ENCODE measurements at regions not wholly inside any gene's neighbourhood (a gene's known extent, or its start where the extent isn't known, plus 50 kb on each side); places are given as distances from the start of the nearest gene placed in this dataset.

- DNase-seq (ENCODE audit: extremely low spot score): no peak
- ChIA-PET POLR2A (no interaction called here), CTCF (interaction anchor here (2.2 kb wide), 1 partner anchor 13 kb away, joined by 7 read pairs; no protein-coding TSS in a partner anchor)
- no peak for TF ChIP-seq CTCF (IDR thresholded peaks at IDR 0.05; ENCODE audit: control extremely low read depth, extremely low read depth, low read depth, missing control alignments)
These were observed 112.9 kb upstream of the IRS2 start for GRCh38 chr13:109899316-109899715.

DNA sequence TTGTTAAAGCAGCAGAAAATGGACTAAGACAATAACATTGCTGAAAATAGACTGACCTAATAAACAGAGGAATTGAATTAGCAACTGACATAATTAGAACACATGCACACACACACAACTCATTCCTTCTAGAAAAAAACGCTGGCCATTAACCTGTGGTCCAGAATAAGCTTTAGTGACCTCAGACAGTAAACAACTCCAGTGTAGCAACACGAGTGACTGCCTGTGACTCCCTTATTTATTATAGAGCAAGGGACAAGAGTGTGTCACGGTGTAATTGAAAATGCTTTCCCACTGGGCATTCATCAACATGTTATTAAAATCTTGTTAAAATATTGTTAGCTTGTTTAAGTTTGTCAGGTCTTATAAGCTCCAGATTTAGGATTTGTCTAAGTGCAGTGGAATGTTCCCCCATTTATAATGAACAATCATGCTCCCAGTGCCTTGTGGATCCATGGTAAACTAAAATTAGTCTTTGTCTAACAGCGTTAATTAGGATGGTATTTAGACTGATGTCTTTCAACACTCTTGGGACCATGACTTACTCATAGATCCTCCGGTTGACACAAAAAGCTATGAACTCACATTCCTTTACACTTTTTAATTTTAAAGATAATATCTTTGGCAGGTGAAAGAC lies 111.7 kb upstream of the IRS2 start:
- no peak for TF ChIP-seq CTCF (IDR thresholded peaks at IDR 0.05; ENCODE audit: control extremely low read depth, extremely low read depth, low read depth, missing control alignments)
- CTCF ChIA-PET: interaction anchor here (0.8 to 2.2 kb wide), 3 partner anchors 12 to 15 kb away, joined by 3 to 7 read pairs (median 3); no protein-coding TSS in a partner anchor
- DNase-seq (ENCODE audit: extremely low spot score): no peak
- POLR2A ChIA-PET: no interaction called here

DNA sequence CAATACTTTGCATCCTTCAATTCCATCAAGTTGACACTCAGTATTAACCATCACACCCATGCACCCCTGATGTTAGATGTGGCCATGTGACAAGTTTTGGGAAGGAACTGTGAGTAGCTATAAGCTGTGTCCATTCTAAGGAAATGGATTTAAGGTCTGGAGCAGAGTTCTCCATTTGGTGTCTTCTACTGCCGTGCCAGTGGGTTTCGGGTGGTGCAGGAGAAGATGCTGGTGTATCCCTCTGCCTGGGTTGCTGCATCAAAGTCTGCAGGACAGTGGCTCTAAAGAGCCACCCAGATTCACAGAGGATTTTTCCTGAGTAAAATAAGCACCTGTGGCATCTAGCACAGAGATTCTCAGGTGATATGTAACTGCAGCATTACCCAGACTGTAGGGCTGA lies 105.7 kb upstream of the IRS2 start:
- no peak for DNase-seq (ENCODE audit: extremely low spot score)
- CTCF ChIA-PET: no interaction called here
- POLR2A ChIA-PET: no interaction called here
- TF ChIP-seq CTCF (IDR thresholded peaks at IDR 0.05; ENCODE audit: control extremely low read depth, extremely low read depth, low read depth, missing control alignments): no peak

GRCh38 chr13:109885235-109885634 lies 98.9 kb upstream of the IRS2 start:
- POLR2A ChIA-PET: no interaction called here
- no peak for DNase-seq (ENCODE audit: extremely low spot score)
- TF ChIP-seq CTCF (IDR thresholded peaks at IDR 0.05; ENCODE audit: control extremely low read depth, extremely low read depth, low read depth, missing control alignments): no peak
- CTCF ChIA-PET: interaction anchor here (1.6 kb wide), 1 partner anchor 14 kb away, joined by 7 read pairs; no protein-coding TSS in a partner anchor

DNA sequence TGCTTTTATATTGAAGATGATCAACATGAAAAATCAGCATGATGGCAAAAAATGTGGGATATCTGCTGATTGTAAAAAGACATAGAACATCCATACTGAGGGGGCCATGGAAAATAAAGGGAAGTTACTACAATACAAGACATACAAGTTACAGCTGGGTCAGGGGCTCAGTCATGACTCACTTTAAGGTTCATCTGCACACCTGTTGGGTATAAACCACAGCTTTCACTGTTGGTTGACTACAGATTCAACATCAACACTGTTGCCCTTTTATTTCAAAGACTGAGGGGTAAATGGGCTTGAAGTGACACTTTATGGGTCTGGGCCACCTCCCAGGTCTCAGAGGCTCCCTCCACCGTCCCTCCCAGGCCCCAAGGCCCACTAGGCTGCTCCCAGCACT lies 98.1 kb upstream of the IRS2 start:
- CTCF ChIA-PET: no interaction called here
- no peak for DNase-seq (ENCODE audit: extremely low spot score)
- no peak for TF ChIP-seq CTCF (IDR thresholded peaks at IDR 0.05; ENCODE audit: control extremely low read depth, extremely low read depth, low read depth, missing control alignments)
- POLR2A ChIA-PET: no interaction called here

GRCh38 chr13:109883181-109884180 lies 97.1 kb upstream of the IRS2 start:
- ChIA-PET POLR2A (no interaction called here), CTCF (no interaction called here)
- no peak for TF ChIP-seq CTCF (IDR thresholded peaks at IDR 0.05; ENCODE audit: control extremely low read depth, extremely low read depth, low read depth, missing control alignments)
- no peak for DNase-seq (ENCODE audit: extremely low spot score)

All from GM10248 (cell line).